Stimulated activated CD4-positive, alpha-beta T cell treated with anti-CD3 and anti-CD28 coated beads, Interleukin-4, amount 100 ng/mL, for 4 hours (primary cell): ENCODE measurements at regions not wholly inside any gene's neighbourhood (a gene's known extent, or its start where the extent isn't known, plus 50 kb on each side); places are given as distances from the start of the nearest gene placed in this dataset.

Experiments used
- DNase-seq, 2 experiments: peaks; one replicate each; pipeline ENCODE4 v3.0.0-alpha.2; 2020

- DNase-seq: no peak
These were observed 114.3 kb downstream of the LYZL1 start for GRCh38 chr10:29403208-29403607.

DNA sequence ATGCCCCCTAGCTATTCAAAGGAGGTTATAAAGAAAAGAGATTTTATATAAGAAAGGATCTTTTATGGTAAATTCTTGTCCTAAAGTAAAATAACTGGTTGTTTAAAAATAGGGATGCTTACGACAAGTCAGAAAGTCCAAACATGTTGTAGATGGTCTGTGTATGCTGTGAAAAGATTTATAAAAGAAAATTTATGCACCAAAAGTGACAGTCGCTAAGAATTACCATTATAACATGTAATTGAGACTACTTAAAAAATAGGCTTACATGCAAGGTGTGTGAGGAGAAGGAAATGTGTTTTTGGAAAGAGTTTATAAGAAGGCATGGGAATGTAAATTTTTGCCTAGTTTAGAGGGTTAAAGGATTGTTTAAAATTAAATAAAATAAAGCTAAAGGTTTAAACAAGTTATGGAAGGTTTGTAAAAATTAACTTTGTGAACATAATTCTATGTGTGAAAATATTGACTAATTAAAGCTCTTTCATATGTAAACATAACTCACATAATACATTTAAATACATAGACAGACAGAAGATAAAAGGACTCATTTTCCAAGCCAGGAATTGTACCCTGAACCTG is 118.5 kb downstream of the LYZL1 start:
- DNase-seq: no peak
